GM13977 (cell line): ENCODE measurements at regions not wholly inside any gene's neighbourhood (a gene's known extent, or its start where the extent isn't known, plus 50 kb on each side); places are given as distances from the start of the nearest gene placed in this dataset.

Experiments
- DNase-seq: peaks from one replicate; pipeline ENCODE4 v3.0.0; 2012; ENCODE audit warnings: low spot score
- in situ Hi-C: fragments of 300-500 bp; cut with MboI; formaldehyde crosslinking; loops from one replicate; pipeline ENCODE4 v1.12.0; 2022; ENCODE audit warnings: low sequenced_read_pairs, low pct_unique_long_range_greater_than_20kb, mixed read lengths, inconsistent platforms; ENCODE audit not compliant: unreplicated experiment
- TF ChIP-seq, protein P1 (sequence below): IDR thresholded peaks from 2 replicates; pipeline ENCODE4 v1.5.1; 2012; ENCODE audit warnings: mild to moderate bottlenecking, control low read depth; ENCODE audit not compliant: insufficient read depth; ENCODE audit errors: extremely low read depth, missing control alignments

GRCh38 chr6:23343610-23344306, 774.4 kb downstream of the HDGFL1 start:
- TF ChIP-seq, protein P1, sequence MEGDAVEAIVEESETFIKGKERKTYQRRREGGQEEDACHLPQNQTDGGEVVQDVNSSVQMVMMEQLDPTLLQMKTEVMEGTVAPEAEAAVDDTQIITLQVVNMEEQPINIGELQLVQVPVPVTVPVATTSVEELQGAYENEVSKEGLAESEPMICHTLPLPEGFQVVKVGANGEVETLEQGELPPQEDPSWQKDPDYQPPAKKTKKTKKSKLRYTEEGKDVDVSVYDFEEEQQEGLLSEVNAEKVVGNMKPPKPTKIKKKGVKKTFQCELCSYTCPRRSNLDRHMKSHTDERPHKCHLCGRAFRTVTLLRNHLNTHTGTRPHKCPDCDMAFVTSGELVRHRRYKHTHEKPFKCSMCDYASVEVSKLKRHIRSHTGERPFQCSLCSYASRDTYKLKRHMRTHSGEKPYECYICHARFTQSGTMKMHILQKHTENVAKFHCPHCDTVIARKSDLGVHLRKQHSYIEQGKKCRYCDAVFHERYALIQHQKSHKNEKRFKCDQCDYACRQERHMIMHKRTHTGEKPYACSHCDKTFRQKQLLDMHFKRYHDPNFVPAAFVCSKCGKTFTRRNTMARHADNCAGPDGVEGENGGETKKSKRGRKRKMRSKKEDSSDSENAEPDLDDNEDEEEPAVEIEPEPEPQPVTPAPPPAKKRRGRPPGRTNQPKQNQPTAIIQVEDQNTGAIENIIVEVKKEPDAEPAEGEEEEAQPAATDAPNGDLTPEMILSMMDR = no peak
- in situ Hi-C loops = no loop called here
- DNase-seq = no peak

- in situ Hi-C loops = no loop called here
- TF ChIP-seq, protein P1 = no peak
- DNase-seq = no peak
Measured at GRCh38 chr6:23348185-23348584, 777.8 kb upstream of the NRSN1 start.

- in situ Hi-C loops = no loop called here
Measured at GRCh38 chr6:23349521-23350147, 776.4 kb upstream of the NRSN1 start.

GRCh38 chr6:23350752-23351453, 775.1 kb upstream of the NRSN1 start:
- in situ Hi-C loops = no loop called here
- TF ChIP-seq, protein P1 = no peak
- DNase-seq = no peak

More at GRCh38 chr6:23349521-23350147, 776.4 kb upstream of the NRSN1 start:
- TF ChIP-seq, protein P1 = no peak
- DNase-seq = no peak

- TF ChIP-seq, protein P1 = no peak
- in situ Hi-C loops = no loop called here
- no peak for DNase-seq
Measured at GRCh38 chr6:23354004-23354403, 772.0 kb upstream of the NRSN1 start.

- in situ Hi-C loops = no loop called here
- TF ChIP-seq, protein P1 = no peak
- DNase-seq = no peak
Measured at GRCh38 chr6:23357185-23357766, 768.7 kb upstream of the NRSN1 start.
